GM12865 (cell line): ENCODE measurements at regions not wholly inside any gene's neighbourhood (a gene's known extent, or its start where the extent isn't known, plus 50 kb on each side); places are given as distances from the start of the nearest gene placed in this dataset.
"Not testable (repeated sequence)": the region's sequence is repeated elsewhere in the genome, so short reads cannot be mapped to it uniquely, and the experiment has no call there.

Experiments
- DNase-seq: peaks from one replicate; pipeline ENCODE4 v3.0.0; 2010; ENCODE audit warnings: low read depth
- H3K4me3 ChIP-seq: 2 replicates; pipeline ENCODE4 v1.5.1; 2011; ENCODE audit warnings: mild to moderate bottlenecking, low read depth, low read length, control low read depth
- CTCF ChIP-seq: IDR thresholded peaks from 2 replicates; pipeline ENCODE4 v1.5.1; 2011; ENCODE audit warnings: low read length, control low read depth, low read depth, inconsistent platforms; ENCODE audit not compliant: insufficient read depth; ENCODE audit errors: missing control alignments

- no peak overlapping the region for H3K4me3 ChIP-seq
- TF ChIP-seq CTCF = no peak
- no peak for DNase-seq
Observed at GRCh38 chr5:167425161-167425560, 866.3 kb upstream of the WWC1 start.

GRCh38 chr5:167426501-167426900, 864.9 kb upstream of the WWC1 start:
- TF ChIP-seq CTCF = no peak
- no peak overlapping the region for H3K4me3 ChIP-seq
- no peak for DNase-seq

GRCh38 chr5:167427641-167428040, 863.8 kb upstream of the WWC1 start:
- H3K4me3 ChIP-seq, DNase-seq: not testable (repeated sequence)

GRCh38 chr5:167440846-167441245, 850.6 kb upstream of the WWC1 start:
- H3K4me3 ChIP-seq = no peak overlapping the region
- no peak for DNase-seq
- TF ChIP-seq CTCF = no peak

GRCh38 chr5:167442922-167443321, 848.5 kb upstream of the WWC1 start:
- no peak for DNase-seq
- no peak for TF ChIP-seq CTCF
- H3K4me3 ChIP-seq = no peak overlapping the region

GRCh38 chr5:167447466-167448375, 843.7 kb upstream of the WWC1 start:
- DNase-seq = no peak
- no peak overlapping the region for H3K4me3 ChIP-seq

GRCh38 chr5:167448376-167448775, 843.1 kb upstream of the WWC1 start:
- H3K4me3 ChIP-seq = no peak overlapping the region
- DNase-seq = no peak
- no peak for TF ChIP-seq CTCF

More at GRCh38 chr5:167447466-167448375, 843.7 kb upstream of the WWC1 start:
- no peak for TF ChIP-seq CTCF
